OCI-LY1 (cell line): ENCODE measurements at regions not wholly inside any gene's neighbourhood (a gene's known extent, or its start where the extent isn't known, plus 50 kb on each side); places are given as distances from the start of the nearest gene placed in this dataset.

Experiments used
- H2AFZ ChIP-seq: fragments of 200-600 bp; sonication (generic), shearing (Covaris generic); 2 replicates; pipeline ENCODE4 v1.6.0; 2014; ENCODE audit warnings: antibody characterized with exemption, mild to moderate bottlenecking, low read length
- H3F3A ChIP-seq: fragments of 200-600 bp; sonication (generic), shearing (Covaris generic); 2 replicates; pipeline ENCODE4 v1.6.0; 2014; ENCODE audit warnings: mild to moderate bottlenecking, antibody characterized with exemption, low read length, moderate library complexity; ENCODE audit not compliant: insufficient read depth
- H3K27ac ChIP-seq: fragments of 200-600 bp; sonication (generic); 2 replicates; pipeline ENCODE4 v1.5.1; 2014; ENCODE audit warnings: low read length, mixed run types, mild to moderate bottlenecking, low read depth; ENCODE audit not compliant: poor library complexity, severe bottlenecking
- H3K27me3 ChIP-seq: fragments of 200-600 bp; sonication (generic); 2 replicates; pipeline ENCODE4 v1.6.0; 2014; ENCODE audit warnings: antibody characterized with exemption, mild to moderate bottlenecking, low read length, moderate library complexity; ENCODE audit not compliant: insufficient read depth
- H3K36me3 ChIP-seq: fragments of 200-600 bp; sonication (generic); 2 replicates; pipeline ENCODE4 v1.6.1; 2014; ENCODE audit warnings: mild to moderate bottlenecking, antibody characterized with exemption, low read length, moderate library complexity, mixed read lengths; ENCODE audit not compliant: insufficient read depth
- H3K4me1 ChIP-seq: fragments of 200-600 bp; sonication (generic); 2 replicates; pipeline ENCODE4 v1.5.1; 2014; ENCODE audit warnings: mild to moderate bottlenecking, low read length, moderate library complexity; ENCODE audit not compliant: insufficient read depth, severe bottlenecking
- H3K4me2 ChIP-seq: fragments of 200-600 bp; sonication (generic), shearing (Covaris generic); 2 replicates; pipeline ENCODE4 v1.6.1; 2014; ENCODE audit warnings: low read length
- H3K4me3 ChIP-seq: fragments of 200-600 bp; sonication (generic); 2 replicates; pipeline ENCODE4 v1.5.1; 2014; ENCODE audit warnings: low read length, low read depth, mild to moderate bottlenecking, mixed read lengths; ENCODE audit not compliant: poor library complexity, severe bottlenecking
- H3K79me2 ChIP-seq: fragments of 200-600 bp; shearing (Covaris generic); 2 replicates; pipeline ENCODE4 v1.6.1; 2016; ENCODE audit warnings: mixed run types, low read length, mixed read lengths; ENCODE audit not compliant: insufficient read depth
- H3K9ac ChIP-seq: fragments of 200-600 bp; sonication (generic), shearing (Covaris generic); 2 replicates; pipeline ENCODE4 v1.6.1; 2014; ENCODE audit warnings: mild to moderate bottlenecking, low read length, mixed read lengths
- H3K9me2 ChIP-seq: fragments of 200-600 bp; sonication (generic), shearing (Covaris generic); 2 replicates; pipeline ENCODE4 v1.6.1; 2014; ENCODE audit warnings: low read depth, mild to moderate bottlenecking, low read length, mixed read lengths
- H3K9me3 ChIP-seq: fragments of 200-600 bp; shearing (Covaris generic); 2 replicates; pipeline ENCODE4 v1.6.1; 2014; ENCODE audit warnings: low read length, mixed read lengths
- H4K20me1 ChIP-seq: fragments of 200-600 bp; sonication (generic), shearing (Covaris generic); 2 replicates; pipeline ENCODE4 v1.6.0; 2016; ENCODE audit warnings: mild to moderate bottlenecking, low read length; ENCODE audit not compliant: insufficient read depth
- EZH2 ChIP-seq: fragments of 200-600 bp; sonication (generic), shearing (Covaris generic); IDR thresholded peaks from 2 replicates; pipeline ENCODE4 v1.8.0; 2017; ENCODE audit warnings: borderline replicate concordance, mixed run types, mild to moderate bottlenecking, antibody characterized with exemption, low read length, moderate library complexity, mixed read lengths
- TF ChIP-seq, protein P1 (sequence below): fragments of 200-600 bp; sonication (generic), shearing (Covaris generic); IDR thresholded peaks from 2 replicates; pipeline ENCODE4 v1.5.1; 2017; ENCODE audit warnings: mild to moderate bottlenecking, antibody characterized with exemption, low read length, moderate library complexity, mixed read lengths

DNA sequence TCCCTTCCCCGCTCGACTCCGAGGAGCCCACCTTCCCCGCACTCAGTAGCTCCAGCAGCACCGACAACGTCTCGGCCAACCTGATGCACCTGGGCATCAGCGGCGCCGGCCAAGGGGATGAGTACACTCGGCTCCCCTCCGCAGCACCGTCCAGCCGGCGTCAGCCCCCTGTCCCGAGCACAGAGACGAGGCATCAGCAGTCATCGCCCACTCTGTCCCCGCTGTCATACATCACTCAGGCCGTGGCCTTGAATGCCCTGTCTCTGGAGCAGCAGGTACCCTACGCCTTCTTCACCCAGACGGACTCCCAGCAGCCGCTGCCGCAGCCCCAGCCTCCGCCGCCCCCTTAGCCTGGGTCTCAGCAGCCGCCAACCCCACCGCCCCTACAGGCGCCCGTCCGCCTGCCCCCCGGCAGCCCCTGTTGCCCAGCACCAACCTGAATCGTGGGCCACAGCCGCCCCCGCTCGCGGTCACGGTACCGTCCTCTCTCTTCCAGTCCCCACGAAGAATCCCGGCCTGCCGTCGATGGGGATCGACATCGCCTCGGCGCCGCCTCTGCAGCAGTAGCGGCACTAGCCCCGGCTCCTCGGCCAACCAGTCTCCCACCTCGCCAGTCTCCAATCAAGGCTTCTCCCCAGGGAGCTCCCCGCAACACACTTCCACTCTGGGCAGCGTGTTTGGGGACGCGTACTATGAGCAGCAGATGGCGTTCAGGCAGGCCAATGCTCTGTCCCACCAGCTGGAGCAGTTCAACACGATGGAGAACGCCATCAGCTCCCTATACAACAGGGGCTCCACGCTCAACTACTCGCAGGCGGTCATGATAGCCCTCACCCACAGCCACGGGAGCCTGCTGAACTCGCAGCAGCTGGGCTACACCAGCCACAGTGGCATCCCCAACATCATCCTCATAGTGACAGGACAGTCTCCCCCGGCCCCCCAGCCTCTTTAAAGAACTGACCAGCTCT lies 1195.9 kb upstream of the CHAC2 start:
- Histone ChIP-seq H3K79me2 (no peaks in the 10 kb centered on the region), H3K27ac (no peak overlapping the region), H4K20me1 (no peaks in the 10 kb centered on the region), H3K27me3 (no peaks in the 10 kb centered on the region), H3K9me3 (no peaks in the 10 kb centered on the region), H3K4me2 (no peak overlapping the region), H3K36me3 (no peaks in the 10 kb centered on the region), H2AFZ (no peak overlapping the region), H3K4me3 (no peak overlapping the region), H3K4me1 (no peaks in the 10 kb centered on the region), H3F3A (no peaks in the 10 kb centered on the region), H3K9ac (no peak overlapping the region), H3K9me2 (no peaks in the 10 kb centered on the region)
- TF ChIP-seq, protein P1, sequence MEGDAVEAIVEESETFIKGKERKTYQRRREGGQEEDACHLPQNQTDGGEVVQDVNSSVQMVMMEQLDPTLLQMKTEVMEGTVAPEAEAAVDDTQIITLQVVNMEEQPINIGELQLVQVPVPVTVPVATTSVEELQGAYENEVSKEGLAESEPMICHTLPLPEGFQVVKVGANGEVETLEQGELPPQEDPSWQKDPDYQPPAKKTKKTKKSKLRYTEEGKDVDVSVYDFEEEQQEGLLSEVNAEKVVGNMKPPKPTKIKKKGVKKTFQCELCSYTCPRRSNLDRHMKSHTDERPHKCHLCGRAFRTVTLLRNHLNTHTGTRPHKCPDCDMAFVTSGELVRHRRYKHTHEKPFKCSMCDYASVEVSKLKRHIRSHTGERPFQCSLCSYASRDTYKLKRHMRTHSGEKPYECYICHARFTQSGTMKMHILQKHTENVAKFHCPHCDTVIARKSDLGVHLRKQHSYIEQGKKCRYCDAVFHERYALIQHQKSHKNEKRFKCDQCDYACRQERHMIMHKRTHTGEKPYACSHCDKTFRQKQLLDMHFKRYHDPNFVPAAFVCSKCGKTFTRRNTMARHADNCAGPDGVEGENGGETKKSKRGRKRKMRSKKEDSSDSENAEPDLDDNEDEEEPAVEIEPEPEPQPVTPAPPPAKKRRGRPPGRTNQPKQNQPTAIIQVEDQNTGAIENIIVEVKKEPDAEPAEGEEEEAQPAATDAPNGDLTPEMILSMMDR, result no peak
- no peak for TF ChIP-seq EZH2

DNA sequence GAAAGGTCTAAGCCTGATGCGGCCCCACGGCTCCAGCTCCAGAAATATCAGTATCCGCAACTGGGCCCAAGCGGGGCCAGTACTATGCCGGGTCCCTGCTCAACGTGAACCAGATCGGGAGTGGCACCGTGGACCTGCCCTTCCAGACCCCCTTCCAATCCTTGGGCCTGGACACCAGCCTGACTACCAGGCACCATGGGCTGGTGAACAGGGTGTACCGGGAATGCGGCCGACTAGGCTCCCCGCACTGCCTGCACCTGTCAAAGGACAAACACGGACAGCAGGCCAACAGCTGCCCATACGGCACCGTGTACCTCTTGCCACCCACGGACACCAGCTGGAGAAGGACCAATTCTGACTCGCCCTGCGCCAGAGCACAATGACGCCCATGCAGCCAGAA lies 1196.9 kb upstream of the CHAC2 start:
- Histone ChIP-seq H3K79me2 (no peaks in the 10 kb centered on the region), H3K27me3 (no peaks in the 10 kb centered on the region), H3K9ac (no peak overlapping the region), H3F3A (no peaks in the 10 kb centered on the region), H3K9me3 (no peaks in the 10 kb centered on the region), H3K4me2 (no peak overlapping the region), H2AFZ (no peak overlapping the region), H3K9me2 (no peaks in the 10 kb centered on the region), H3K4me3 (no peak overlapping the region), H3K36me3 (no peaks in the 10 kb centered on the region), H4K20me1 (no peaks in the 10 kb centered on the region), H3K4me1 (no peaks in the 10 kb centered on the region), H3K27ac (no peak overlapping the region)
- TF ChIP-seq, protein P1, result no peak
- no peak for TF ChIP-seq EZH2

DNA sequence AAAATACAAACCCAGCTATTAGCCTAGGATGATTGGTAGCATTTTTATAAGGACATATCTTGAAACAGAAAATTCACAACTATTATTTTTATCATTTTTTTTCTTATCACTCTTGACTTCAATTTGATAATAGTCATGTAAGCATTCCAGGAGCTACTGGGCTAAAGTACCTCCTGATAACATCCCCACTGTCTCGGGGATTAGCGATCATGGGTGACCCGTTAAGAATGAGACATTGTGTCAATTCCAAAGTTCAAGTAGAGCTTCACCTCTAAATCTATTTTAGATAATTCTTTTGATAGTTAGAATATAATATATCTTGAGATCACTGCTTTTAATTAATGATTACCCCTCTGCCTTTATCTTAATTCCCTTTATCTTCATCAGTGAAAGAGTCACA lies 1204.5 kb upstream of the CHAC2 start:
- H3F3A ChIP-seq, result no peaks in the 10 kb centered on the region
- TF ChIP-seq, protein P1, result no peak
- TF ChIP-seq EZH2, result no peak
- H3K4me2 ChIP-seq, result no peak overlapping the region
- H3K79me2 ChIP-seq, result no peaks in the 10 kb centered on the region
- no peaks in the 10 kb centered on the region for H3K36me3 ChIP-seq
- H4K20me1 ChIP-seq, result no peaks in the 10 kb centered on the region
- no peak overlapping the region for H2AFZ ChIP-seq
- no peak overlapping the region for H3K4me3 ChIP-seq
- H3K27me3 ChIP-seq, result no peaks in the 10 kb centered on the region
- H3K9me3 ChIP-seq, result no peaks in the 10 kb centered on the region
- H3K4me1 ChIP-seq, result no peaks in the 10 kb centered on the region
- H3K9ac ChIP-seq, result no peak overlapping the region
- H3K27ac ChIP-seq, result no peak overlapping the region
- no peaks in the 10 kb centered on the region for H3K9me2 ChIP-seq
